GM12878 (cell line): ENCODE measurements at regions not wholly inside any gene's neighbourhood (a gene's known extent, or its start where the extent isn't known, plus 50 kb on each side); places are given as distances from the start of the nearest gene placed in this dataset.
"Not testable (repeated sequence)": the region's sequence is repeated elsewhere in the genome, so short reads cannot be mapped to it uniquely, and the experiment has no call there.

Experiments used
- ATF2 ChIP-seq: IDR thresholded peaks from 2 replicates; pipeline ENCODE4 v1.6.1; 2012; ENCODE audit warnings: low read length, inconsistent platforms
- CHD4 ChIP-seq: fragments of 200-600 bp; sonication (generic); IDR thresholded peaks from 2 replicates; pipeline ENCODE4 v1.6.1; 2016; ENCODE audit warnings: mild to moderate bottlenecking
- CTCF ChIP-seq, 3 experiments: IDR thresholded peaks in 2 of 3; conservative IDR thresholded peaks in 1 of 3; 2 replicates each; pipeline ENCODE4 v1.5.1; 2011; ENCODE audit warnings: low read depth in 3 of 3, low read length in 3 of 3, mild to moderate bottlenecking in 3 of 3, control low read depth in 2 of 3, moderate library complexity in 2 of 3, inconsistent platforms in 1 of 3, mixed read lengths in 1 of 3; ENCODE audit not compliant: control insufficient read depth in 2 of 3, insufficient read depth in 1 of 3; ENCODE audit errors: extremely low read depth in 1 of 3
- JUND ChIP-seq: IDR thresholded peaks from 2 replicates; pipeline ENCODE4 v1.6.1; 2012; ENCODE audit warnings: low read depth, mild to moderate bottlenecking, low read length, improper control_type of control experiment, moderate library complexity
- SMC3 ChIP-seq: IDR thresholded peaks from 2 replicates; pipeline ENCODE4 v1.6.1; 2011; ENCODE audit warnings: low read length, improper control_type of control experiment, borderline replicate concordance
- SUZ12 ChIP-seq: fragments of 200-600 bp; sonication (generic); IDR thresholded peaks from one replicate; pipeline ENCODE4 v1.6.1; 2018; ENCODE audit warnings: antibody characterized with exemption, mild to moderate bottlenecking; ENCODE audit not compliant: unreplicated experiment
- TAF1 ChIP-seq: IDR thresholded peaks from 2 replicates; pipeline ENCODE4 v1.6.1; 2011; ENCODE audit warnings: mild to moderate bottlenecking, low read depth, low read length, borderline replicate concordance
- ZNF687 ChIP-seq: fragments of 450-650 bp; IDR thresholded peaks from 2 replicates; pipeline ENCODE4 v1.6.1; 2017; ENCODE audit warnings: mild to moderate bottlenecking, moderate library complexity
- TF ChIP-seq, protein P1 (sequence below): IDR thresholded peaks from 2 replicates; pipeline ENCODE4 v1.6.1; 2012; ENCODE audit warnings: mild to moderate bottlenecking, low read depth, low read length
- TF ChIP-seq, protein P2 (sequence below): IDR thresholded peaks from 2 replicates; pipeline ENCODE4 v1.6.1; 2011; ENCODE audit warnings: borderline replicate concordance, low read depth, mild to moderate bottlenecking, moderate library complexity, mixed read lengths, low read length; ENCODE audit not compliant: insufficient read depth; ENCODE audit errors: extremely low read length
- TF ChIP-seq, protein P3 (sequence below): fragments of 450-650 bp; formaldehyde crosslinking; IDR thresholded peaks from 2 replicates; pipeline ENCODE4 v1.4.0; 2020; ENCODE audit warnings: mild to moderate bottlenecking, moderate library complexity

DNA sequence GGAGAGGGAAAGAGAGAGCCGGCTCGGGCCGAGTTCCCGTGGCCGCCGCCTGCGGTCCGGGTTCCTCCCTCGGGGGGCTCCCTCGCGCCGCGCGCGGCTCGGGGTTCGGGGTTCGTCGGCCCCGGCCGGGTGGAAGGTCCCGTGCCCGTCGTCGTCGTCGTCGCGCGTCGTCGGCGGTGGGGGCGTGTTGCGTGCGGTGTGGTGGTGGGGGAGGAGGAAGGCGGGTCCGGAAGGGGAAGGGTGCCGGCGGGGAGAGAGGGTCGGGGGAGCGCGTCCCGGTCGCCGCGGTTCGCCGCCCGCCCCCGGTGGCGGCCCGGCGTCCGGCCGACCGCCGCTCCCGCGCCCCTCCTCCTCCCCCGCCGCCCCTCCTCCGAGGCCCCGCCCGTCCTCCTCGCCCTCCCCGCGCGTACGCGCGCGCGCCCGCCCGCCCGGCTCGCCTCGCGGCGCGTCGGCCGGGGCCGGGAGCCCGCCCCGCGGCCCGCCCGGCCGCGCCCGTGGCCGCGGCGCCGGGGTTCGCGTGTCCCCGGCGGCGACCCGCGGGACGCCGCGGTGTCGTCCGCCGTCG, 2308.3 kb upstream of the TPTE start:
- TF ChIP-seq, protein P1, sequence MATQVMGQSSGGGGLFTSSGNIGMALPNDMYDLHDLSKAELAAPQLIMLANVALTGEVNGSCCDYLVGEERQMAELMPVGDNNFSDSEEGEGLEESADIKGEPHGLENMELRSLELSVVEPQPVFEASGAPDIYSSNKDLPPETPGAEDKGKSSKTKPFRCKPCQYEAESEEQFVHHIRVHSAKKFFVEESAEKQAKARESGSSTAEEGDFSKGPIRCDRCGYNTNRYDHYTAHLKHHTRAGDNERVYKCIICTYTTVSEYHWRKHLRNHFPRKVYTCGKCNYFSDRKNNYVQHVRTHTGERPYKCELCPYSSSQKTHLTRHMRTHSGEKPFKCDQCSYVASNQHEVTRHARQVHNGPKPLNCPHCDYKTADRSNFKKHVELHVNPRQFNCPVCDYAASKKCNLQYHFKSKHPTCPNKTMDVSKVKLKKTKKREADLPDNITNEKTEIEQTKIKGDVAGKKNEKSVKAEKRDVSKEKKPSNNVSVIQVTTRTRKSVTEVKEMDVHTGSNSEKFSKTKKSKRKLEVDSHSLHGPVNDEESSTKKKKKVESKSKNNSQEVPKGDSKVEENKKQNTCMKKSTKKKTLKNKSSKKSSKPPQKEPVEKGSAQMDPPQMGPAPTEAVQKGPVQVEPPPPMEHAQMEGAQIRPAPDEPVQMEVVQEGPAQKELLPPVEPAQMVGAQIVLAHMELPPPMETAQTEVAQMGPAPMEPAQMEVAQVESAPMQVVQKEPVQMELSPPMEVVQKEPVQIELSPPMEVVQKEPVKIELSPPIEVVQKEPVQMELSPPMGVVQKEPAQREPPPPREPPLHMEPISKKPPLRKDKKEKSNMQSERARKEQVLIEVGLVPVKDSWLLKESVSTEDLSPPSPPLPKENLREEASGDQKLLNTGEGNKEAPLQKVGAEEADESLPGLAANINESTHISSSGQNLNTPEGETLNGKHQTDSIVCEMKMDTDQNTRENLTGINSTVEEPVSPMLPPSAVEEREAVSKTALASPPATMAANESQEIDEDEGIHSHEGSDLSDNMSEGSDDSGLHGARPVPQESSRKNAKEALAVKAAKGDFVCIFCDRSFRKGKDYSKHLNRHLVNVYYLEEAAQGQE, result not testable (repeated sequence)
- TF ChIP-seq, protein P2, sequence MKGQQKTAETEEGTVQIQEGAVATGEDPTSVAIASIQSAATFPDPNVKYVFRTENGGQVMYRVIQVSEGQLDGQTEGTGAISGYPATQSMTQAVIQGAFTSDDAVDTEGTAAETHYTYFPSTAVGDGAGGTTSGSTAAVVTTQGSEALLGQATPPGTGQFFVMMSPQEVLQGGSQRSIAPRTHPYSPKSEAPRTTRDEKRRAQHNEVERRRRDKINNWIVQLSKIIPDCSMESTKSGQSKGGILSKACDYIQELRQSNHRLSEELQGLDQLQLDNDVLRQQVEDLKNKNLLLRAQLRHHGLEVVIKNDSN, result not testable (repeated sequence)
- not testable (repeated sequence) for TF ChIP-seq CTCF (IDR thresholded peaks at IDR 0.05 in 2 of 3, conservative IDR thresholded peaks at IDR 0.05 in 1 of 3; ENCODE audit: control insufficient read depth in 2 of 3, extremely low read depth in 1 of 3, insufficient read depth in 1 of 3, low read depth in 3 of 3, low read length in 3 of 3); ZNF687; JUND; SMC3; SUZ12; TAF1; CHD4; ATF2
- TF ChIP-seq, protein P3, sequence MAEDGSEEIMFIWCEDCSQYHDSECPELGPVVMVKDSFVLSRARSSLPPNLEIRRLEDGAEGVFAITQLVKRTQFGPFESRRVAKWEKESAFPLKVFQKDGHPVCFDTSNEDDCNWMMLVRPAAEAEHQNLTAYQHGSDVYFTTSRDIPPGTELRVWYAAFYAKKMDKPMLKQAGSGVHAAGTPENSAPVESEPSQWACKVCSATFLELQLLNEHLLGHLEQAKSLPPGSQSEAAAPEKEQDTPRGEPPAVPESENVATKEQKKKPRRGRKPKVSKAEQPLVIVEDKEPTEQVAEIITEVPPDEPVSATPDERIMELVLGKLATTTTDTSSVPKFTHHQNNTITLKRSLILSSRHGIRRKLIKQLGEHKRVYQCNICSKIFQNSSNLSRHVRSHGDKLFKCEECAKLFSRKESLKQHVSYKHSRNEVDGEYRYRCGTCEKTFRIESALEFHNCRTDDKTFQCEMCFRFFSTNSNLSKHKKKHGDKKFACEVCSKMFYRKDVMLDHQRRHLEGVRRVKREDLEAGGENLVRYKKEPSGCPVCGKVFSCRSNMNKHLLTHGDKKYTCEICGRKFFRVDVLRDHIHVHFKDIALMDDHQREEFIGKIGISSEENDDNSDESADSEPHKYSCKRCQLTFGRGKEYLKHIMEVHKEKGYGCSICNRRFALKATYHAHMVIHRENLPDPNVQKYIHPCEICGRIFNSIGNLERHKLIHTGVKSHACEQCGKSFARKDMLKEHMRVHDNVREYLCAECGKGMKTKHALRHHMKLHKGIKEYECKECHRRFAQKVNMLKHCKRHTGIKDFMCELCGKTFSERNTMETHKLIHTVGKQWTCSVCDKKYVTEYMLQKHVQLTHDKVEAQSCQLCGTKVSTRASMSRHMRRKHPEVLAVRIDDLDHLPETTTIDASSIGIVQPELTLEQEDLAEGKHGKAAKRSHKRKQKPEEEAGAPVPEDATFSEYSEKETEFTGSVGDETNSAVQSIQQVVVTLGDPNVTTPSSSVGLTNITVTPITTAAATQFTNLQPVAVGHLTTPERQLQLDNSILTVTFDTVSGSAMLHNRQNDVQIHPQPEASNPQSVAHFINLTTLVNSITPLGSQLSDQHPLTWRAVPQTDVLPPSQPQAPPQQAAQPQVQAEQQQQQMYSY (CRISPR knock-in tag), result not testable (repeated sequence)
